H9 (cell line): ENCODE measurements at regions not wholly inside any gene's neighbourhood (a gene's known extent, or its start where the extent isn't known, plus 50 kb on each side); places are given as distances from the start of the nearest gene placed in this dataset.

Source experiments
- DNase-seq: peaks from one replicate; pipeline ENCODE4 v3.0.0-alpha.2; 2017
- H2AFZ ChIP-seq: one replicate; pipeline ENCODE4 v1.6.1; 2013; ENCODE audit warnings: mild to moderate bottlenecking, low read length, control low read depth, moderate library complexity
- H2AK5ac ChIP-seq: 2 replicates; pipeline ENCODE4 v1.6.1; 2013; ENCODE audit warnings: low read length, control low read depth, mixed read lengths; ENCODE audit not compliant: insufficient read length
- H2BK120ac ChIP-seq: one replicate; pipeline ENCODE4 v1.6.1; 2013; ENCODE audit warnings: low read depth, mild to moderate bottlenecking, low read length, control low read depth, inconsistent platforms; ENCODE audit not compliant: poor library complexity, severe bottlenecking
- H2BK12ac ChIP-seq: 2 replicates; pipeline ENCODE4 v1.6.1; 2013; ENCODE audit warnings: low read length, control low read depth, mixed read lengths, low read depth; ENCODE audit not compliant: insufficient read length
- H2BK15ac ChIP-seq: 2 replicates; pipeline ENCODE4 v1.6.1; 2013; ENCODE audit warnings: low read depth, low read length, control low read depth
- H2BK20ac ChIP-seq: one replicate; pipeline ENCODE4 v1.6.1; 2013; ENCODE audit warnings: low read depth, mild to moderate bottlenecking, low read length, control low read depth, inconsistent platforms; ENCODE audit not compliant: poor library complexity, severe bottlenecking
- H2BK5ac ChIP-seq: 2 replicates; pipeline ENCODE4 v1.6.1; 2013; ENCODE audit warnings: low read length, control low read depth, mixed read lengths; ENCODE audit not compliant: insufficient read length
- H3K14ac ChIP-seq: 2 replicates; pipeline ENCODE4 v1.6.1; 2013; ENCODE audit warnings: low read length, control low read depth; ENCODE audit not compliant: insufficient read depth
- H3K18ac ChIP-seq: 2 replicates; pipeline ENCODE4 v1.6.1; 2013; ENCODE audit warnings: low read depth, mild to moderate bottlenecking, mixed read lengths, low read length, control low read depth; ENCODE audit not compliant: insufficient read length
- H3K23ac ChIP-seq: 2 replicates; pipeline ENCODE4 v1.6.1; 2013; ENCODE audit warnings: low read length, control low read depth, mixed read lengths, low read depth; ENCODE audit not compliant: insufficient read length
- H3K23me2 ChIP-seq: 2 replicates; pipeline ENCODE4 v1.6.1; 2013; ENCODE audit warnings: low read depth, mild to moderate bottlenecking, mixed read lengths, low read length, control low read depth; ENCODE audit not compliant: insufficient read length, poor library complexity, severe bottlenecking
- H3K27ac ChIP-seq: 2 replicates; pipeline ENCODE4 v1.5.1; 2013; ENCODE audit warnings: low read length, control low read depth, mixed read lengths, low read depth; ENCODE audit not compliant: insufficient read length
- H3K27me3 ChIP-seq: 2 replicates; pipeline ENCODE4 v1.6.1; 2013; ENCODE audit warnings: low read length, control low read depth, inconsistent platforms; ENCODE audit not compliant: insufficient read depth
- H3K4ac ChIP-seq: 2 replicates; pipeline ENCODE4 v1.6.1; 2013; ENCODE audit warnings: low read depth, mild to moderate bottlenecking, control low read depth, inconsistent platforms, low read length, moderate library complexity
- H3K4me1 ChIP-seq: 2 replicates; pipeline ENCODE4 v1.6.1; 2013; ENCODE audit warnings: low read length, control low read depth, inconsistent platforms; ENCODE audit not compliant: insufficient read depth
- H3K4me2 ChIP-seq: 2 replicates; pipeline ENCODE4 v1.6.1; 2013; ENCODE audit warnings: low read length, control low read depth, mixed read lengths; ENCODE audit not compliant: insufficient read length, insufficient read depth
- H3K56ac ChIP-seq: 2 replicates; pipeline ENCODE4 v1.6.1; 2013; ENCODE audit warnings: low read depth, mild to moderate bottlenecking, mixed read lengths, low read length, control low read depth; ENCODE audit not compliant: insufficient read length
- H3K79me1 ChIP-seq: 2 replicates; pipeline ENCODE4 v1.6.1; 2013; ENCODE audit warnings: low read depth, mild to moderate bottlenecking, moderate library complexity, low read length, control low read depth, inconsistent platforms; ENCODE audit not compliant: insufficient read depth, poor library complexity, severe bottlenecking
- H3K79me2 ChIP-seq: 2 replicates; pipeline ENCODE4 v1.6.1; 2013; ENCODE audit warnings: low read length, control low read depth, inconsistent platforms; ENCODE audit not compliant: insufficient read depth
- H3K9ac ChIP-seq: 2 replicates; pipeline ENCODE4 v1.6.1; 2013; ENCODE audit warnings: low read length, control low read depth, mixed read lengths; ENCODE audit not compliant: insufficient read length; ENCODE audit errors: extremely low read depth
- H3K9me3 ChIP-seq: one replicate; pipeline ENCODE4 v1.6.1; 2013; ENCODE audit warnings: low read depth, low read length, inconsistent platforms; ENCODE audit not compliant: control insufficient read depth
- H3T11ph ChIP-seq: one replicate; pipeline ENCODE4 v1.6.1; 2013; ENCODE audit warnings: mild to moderate bottlenecking, low read length, control low read depth, inconsistent platforms
- H4K20me1 ChIP-seq: one replicate; pipeline ENCODE4 v1.6.1; 2013; ENCODE audit not compliant: control insufficient read depth, insufficient read length, insufficient read depth
- H4K5ac ChIP-seq: 2 replicates; pipeline ENCODE4 v1.6.1; 2013; ENCODE audit warnings: low read depth, mild to moderate bottlenecking, mixed read lengths, low read length, control low read depth; ENCODE audit not compliant: insufficient read length
- H4K8ac ChIP-seq: replicated peaks from 2 replicates; pipeline ENCODE4 v1.6.1; 2013; ENCODE audit warnings: low read length, control low read depth, mixed read lengths, low read depth; ENCODE audit not compliant: insufficient read length
- H4K91ac ChIP-seq: 2 replicates; pipeline ENCODE4 v1.6.1; 2013; ENCODE audit warnings: low read depth, mild to moderate bottlenecking, moderate library complexity, mixed read lengths, low read length, control low read depth; ENCODE audit not compliant: insufficient read length
- H3K27ac Mint-ChIP-seq, 3 experiments: 2 replicates in 2 of 3; 3 replicates in 1 of 3; pipeline ENCODE4 v1.8.0; 2020 to 2021; ENCODE audit warnings: mixed read lengths in 3 of 3, mild to moderate bottlenecking in 1 of 3, moderate library complexity in 1 of 3
- H3K27me3 Mint-ChIP-seq: 2 replicates; pipeline ENCODE4 v1.8.0; 2021; ENCODE audit warnings: low read depth, mild to moderate bottlenecking, moderate library complexity, mixed read lengths
- H3K36me3 Mint-ChIP-seq, 3 experiments: 2 replicates in 2 of 3; 3 replicates in 1 of 3; pipeline ENCODE4 v1.8.0; 2020 to 2021; ENCODE audit warnings: low read depth in 3 of 3, mixed read lengths in 3 of 3; ENCODE audit not compliant: insufficient read depth in 1 of 3
- H3K4me1 Mint-ChIP-seq, 2 experiments: 2 replicates each; pipeline ENCODE4 v1.8.0; 2020; ENCODE audit warnings: mixed read lengths in 2 of 2
- H3K4me3 Mint-ChIP-seq, 2 experiments: 2 replicates in 1 of 2; 3 replicates in 1 of 2; pipeline ENCODE4 v1.8.0; 2020 to 2021; ENCODE audit warnings: mild to moderate bottlenecking in 2 of 2, mixed read lengths in 2 of 2, moderate library complexity in 1 of 2
- H3K9me3 Mint-ChIP-seq, 2 experiments: 2 replicates in 1 of 2; 3 replicates in 1 of 2; pipeline ENCODE4 v1.8.0; 2020; ENCODE audit warnings: mild to moderate bottlenecking in 2 of 2, mixed read lengths in 2 of 2, moderate library complexity in 1 of 2
- WGBS: extraction: QIAGEN DNeasy Blood & Tissue Kit; methylation state at CpG from one replicate; pipeline ENCODE4 v1.1.7; 2013; ENCODE audit warnings: missing lambda C conversion rate, low lambda C conversion rate, mixed read lengths; ENCODE audit not compliant: insufficient read length; ENCODE audit errors: extremely low coverage; 5-methylcytosine and 5-hydroxymethylcytosine counted together
- TF ChIP-seq, protein P1 (sequence below): fragments of 200-600 bp; sonication (generic); conservative IDR thresholded peaks from 3 replicates; pipeline ENCODE4 v1.8.0; 2021; ENCODE audit warnings: antibody characterized with exemption, mild to moderate bottlenecking

DNA sequence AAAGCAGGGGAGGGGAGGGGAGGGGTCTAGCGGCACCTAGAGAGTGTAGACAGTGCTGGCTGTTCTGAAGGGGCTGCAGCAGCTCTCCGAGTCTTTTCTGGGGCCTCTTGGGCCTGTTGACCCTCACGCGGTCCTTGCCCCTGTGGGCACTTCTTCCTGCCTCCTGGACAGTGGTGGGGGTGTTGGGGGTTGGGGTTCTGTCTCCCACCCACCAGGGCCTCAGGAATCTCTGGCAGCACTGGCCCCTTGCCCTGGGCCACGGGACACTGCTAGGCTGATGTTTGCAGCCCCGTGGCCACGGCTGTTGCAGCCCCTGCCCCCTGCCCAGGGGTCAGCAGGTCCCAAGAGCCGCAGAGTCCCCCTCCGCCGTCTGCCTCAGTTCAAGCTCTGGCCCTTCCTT lies 68.9 kb upstream of the INPP5A start:
- Histone ChIP-seq H3K27me3 (no peaks in the 10 kb centered on the region), H3K79me2 (no peaks in the 10 kb centered on the region), H4K20me1 (no peaks in the 10 kb centered on the region), H4K5ac (no peak overlapping the region), H3K4me1 (no peaks in the 10 kb centered on the region), H2BK12ac (no peak overlapping the region), H2BK15ac (no peak overlapping the region), H3K9me3 (no peaks in the 10 kb centered on the region), H2AFZ (no peak overlapping the region), H3K18ac (peak overlapping the region; percentile 40), H3K4ac (no peak overlapping the region), H3K79me1 (no peaks in the 10 kb centered on the region), H2BK120ac (no peak overlapping the region), H3K56ac (no peak overlapping the region), H4K91ac (no peak overlapping the region), H4K8ac (no peak overlapping the region), H2BK20ac (no peak overlapping the region), H3K9ac (no peak overlapping the region), H3K27ac (no peak overlapping the region), H3K23ac (no peak overlapping the region), H3K23me2 (no peaks in the 10 kb centered on the region), H2AK5ac (no peak overlapping the region), H3K4me2 (no peak overlapping the region), H3T11ph (no peak overlapping the region), H2BK5ac (no peak overlapping the region), H3K14ac (peak overlapping the region; percentile 36; the same call in 1 of the 2 replicates)
- Mint-ChIP-seq H3K4me1 (peaks cover 3 to 18% of the 10 kb centered on the region in 2 experiments; a peak in 3 of 4 replicates), H3K27me3 (peaks cover 14% of the 10 kb centered on the region), H3K9me3 (peaks cover 3 to 8% of the 10 kb centered on the region in 2 experiments; a peak in 3 of 5 replicates), H3K27ac (no peak overlapping the region), H3K36me3 (peaks cover 0 to 4% (median 3%) of the 10 kb centered on the region in 3 experiments; a peak in 3 of 7 replicates), H3K4me3 (no peak overlapping the region)
- TF ChIP-seq, protein P1, sequence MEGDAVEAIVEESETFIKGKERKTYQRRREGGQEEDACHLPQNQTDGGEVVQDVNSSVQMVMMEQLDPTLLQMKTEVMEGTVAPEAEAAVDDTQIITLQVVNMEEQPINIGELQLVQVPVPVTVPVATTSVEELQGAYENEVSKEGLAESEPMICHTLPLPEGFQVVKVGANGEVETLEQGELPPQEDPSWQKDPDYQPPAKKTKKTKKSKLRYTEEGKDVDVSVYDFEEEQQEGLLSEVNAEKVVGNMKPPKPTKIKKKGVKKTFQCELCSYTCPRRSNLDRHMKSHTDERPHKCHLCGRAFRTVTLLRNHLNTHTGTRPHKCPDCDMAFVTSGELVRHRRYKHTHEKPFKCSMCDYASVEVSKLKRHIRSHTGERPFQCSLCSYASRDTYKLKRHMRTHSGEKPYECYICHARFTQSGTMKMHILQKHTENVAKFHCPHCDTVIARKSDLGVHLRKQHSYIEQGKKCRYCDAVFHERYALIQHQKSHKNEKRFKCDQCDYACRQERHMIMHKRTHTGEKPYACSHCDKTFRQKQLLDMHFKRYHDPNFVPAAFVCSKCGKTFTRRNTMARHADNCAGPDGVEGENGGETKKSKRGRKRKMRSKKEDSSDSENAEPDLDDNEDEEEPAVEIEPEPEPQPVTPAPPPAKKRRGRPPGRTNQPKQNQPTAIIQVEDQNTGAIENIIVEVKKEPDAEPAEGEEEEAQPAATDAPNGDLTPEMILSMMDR = no peak
- WGBS = no CpG with 5 or more reads among the region's 10 CpGs
- no peak for DNase-seq
